Left lobe of liver (tissue), 2 donors: ENCODE measurements at regions not wholly inside any gene's neighbourhood (a gene's known extent, or its start where the extent isn't known, plus 50 kb on each side); places are given as distances from the start of the nearest gene placed in this dataset.
"Not testable (repeated sequence)": the region's sequence is repeated elsewhere in the genome, so short reads cannot be mapped to it uniquely, and the experiment has no call there.

Experiments used
- ATAC-seq: fragments of 200-7000 bp; cut with Tn5 transposase; one replicate; pipeline ENCODE4 v1.9.1; 2020; ENCODE audit warnings: mild to moderate bottlenecking, moderate library complexity
- DNase-seq: peaks from one replicate; pipeline ENCODE4 v3.0.0-alpha.2; 2020; ENCODE audit warnings: low spot score
- donor health status: DM: no; HTN: no; CAD: no; lungs with moderate emphysema.
- donor health status: DM: no; HTN: yes; CAD: no.

DNA sequence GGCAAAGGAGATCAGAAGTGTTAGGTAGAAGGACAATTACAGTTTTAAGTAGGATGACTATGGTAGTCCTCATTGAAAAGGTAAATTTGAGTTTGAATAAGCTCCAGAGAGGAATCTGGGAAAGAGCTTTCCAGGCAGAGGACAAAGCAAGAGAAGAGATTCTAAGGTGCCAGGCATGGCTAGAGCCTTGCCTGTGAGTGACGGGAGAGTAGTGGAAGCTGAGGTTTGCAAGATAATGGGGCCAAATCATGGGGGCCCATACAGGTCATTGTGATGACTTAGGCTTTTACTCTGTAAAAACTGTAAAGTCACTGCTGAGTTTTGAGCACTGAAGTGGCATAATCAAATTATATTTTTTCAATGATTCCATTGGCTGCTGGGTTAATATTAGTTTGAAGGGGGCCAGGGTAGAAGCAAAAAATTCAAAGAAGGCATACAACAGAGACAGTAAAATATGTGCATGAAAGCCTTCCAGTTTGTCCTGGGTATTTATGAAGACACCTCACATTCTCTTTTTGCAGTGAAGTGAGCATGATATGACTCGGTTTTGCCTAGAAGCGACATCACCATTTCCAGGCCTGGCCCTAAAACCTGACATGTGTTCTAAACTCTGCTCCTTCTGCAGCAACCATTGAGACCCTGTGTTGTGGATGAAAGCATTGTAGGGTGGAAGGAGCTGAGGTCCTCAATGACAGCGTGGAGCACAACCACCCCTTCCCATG, 279.8 kb upstream of the TNC start:
- no peak for ATAC-seq
- DNase-seq, result no peak

- no peak for DNase-seq
- no peak for ATAC-seq
Measured at GRCh38 chr9:115398313-115398650, 280.3 kb upstream of the TNC start.

DNA sequence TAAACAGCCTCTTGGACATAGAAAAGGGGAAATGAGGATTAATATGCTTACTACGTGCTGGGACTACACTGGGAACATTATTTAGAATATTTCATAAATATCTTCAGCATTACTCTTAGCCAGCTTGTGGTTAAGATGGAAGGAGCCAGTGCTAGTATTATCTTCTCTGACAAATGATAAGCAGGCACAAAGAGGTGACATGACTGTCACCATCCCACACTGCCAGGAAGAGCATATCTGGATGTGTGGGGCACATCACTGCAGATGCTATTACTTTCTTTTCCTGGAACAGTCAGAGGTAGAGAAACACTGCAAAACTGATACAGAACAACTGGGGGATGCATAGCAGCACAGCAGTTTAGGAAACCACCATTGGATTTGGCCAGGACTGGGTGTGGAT, 281.0 kb upstream of the TNC start:
- ATAC-seq (no peak), DNase-seq (no peak)

- ATAC-seq, result no peak
- DNase-seq, result no peak
Measured at GRCh38 chr9:115400796-115401195, 282.8 kb upstream of the TNC start.

GRCh38 chr9:115401756-115402327, 283.9 kb upstream of the TNC start:
- no peak for DNase-seq
- ATAC-seq, result no peak

- ATAC-seq, result no peak
- no peak for DNase-seq
Measured at GRCh38 chr9:115403753-115404152, 285.8 kb upstream of the TNC start.

GRCh38 chr9:115404311-115404710, 286.4 kb upstream of the TNC start:
- ATAC-seq, result no peak

DNA sequence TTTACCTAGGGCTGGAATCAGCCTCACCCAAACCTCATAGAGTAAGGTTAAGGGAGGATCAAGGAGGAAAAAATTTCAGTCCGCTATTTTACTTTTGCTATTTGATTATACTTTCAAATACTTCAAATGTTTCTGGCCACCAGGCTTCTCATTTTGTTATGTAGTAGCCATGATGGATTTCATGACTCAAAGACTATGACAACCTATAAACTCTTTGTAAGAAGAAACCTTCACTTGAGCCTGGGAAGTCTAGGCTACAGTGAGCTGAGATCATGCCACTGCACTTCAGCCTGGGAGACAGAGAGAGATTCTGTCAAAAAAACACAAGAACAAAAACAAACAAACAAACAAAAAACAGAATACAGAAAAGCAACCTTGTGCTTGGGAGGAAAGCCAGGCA, 293.6 kb upstream of the TNC start:
- ATAC-seq (no peak), DNase-seq (no peak)

More at GRCh38 chr9:115404311-115404710, 286.4 kb upstream of the TNC start:
- DNase-seq, result no peak

DNA sequence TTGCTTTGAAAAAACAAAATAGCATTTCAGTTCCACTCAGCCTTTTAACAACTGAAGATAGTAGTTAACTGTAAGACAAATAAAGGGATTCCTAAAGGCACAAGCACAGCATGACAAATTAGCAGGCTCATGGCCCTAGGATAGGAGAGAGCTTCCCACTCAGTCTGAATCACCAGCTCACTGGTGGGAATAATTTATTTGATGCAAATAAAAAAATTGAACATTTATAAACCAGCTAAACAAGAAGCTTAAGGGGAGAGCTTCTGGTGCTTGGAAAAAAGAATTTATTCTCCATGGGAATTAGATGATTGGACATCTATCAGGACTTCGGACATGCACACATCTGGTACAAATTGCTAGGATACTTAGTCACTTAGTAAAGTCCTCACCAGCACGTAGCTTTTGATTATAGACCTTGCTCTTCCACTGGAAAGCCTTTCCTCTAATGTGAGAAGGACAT, 294.1 kb upstream of the TNC start:
- ATAC-seq (no peak), DNase-seq (no peak)

GRCh38 chr9:115412656-115413055, 294.7 kb upstream of the TNC start:
- no peak for ATAC-seq
- DNase-seq, result no peak

GRCh38 chr9:115413304-115413703, 295.3 kb upstream of the TNC start:
- ATAC-seq, result no peak
- DNase-seq, result no peak

- ATAC-seq (no peak), DNase-seq (no peak)
Measured at GRCh38 chr9:115413766-115414382, 295.9 kb upstream of the TNC start.

GRCh38 chr9:115414561-115414960, 296.6 kb upstream of the TNC start:
- DNase-seq, result no peak
- no peak for ATAC-seq

DNA sequence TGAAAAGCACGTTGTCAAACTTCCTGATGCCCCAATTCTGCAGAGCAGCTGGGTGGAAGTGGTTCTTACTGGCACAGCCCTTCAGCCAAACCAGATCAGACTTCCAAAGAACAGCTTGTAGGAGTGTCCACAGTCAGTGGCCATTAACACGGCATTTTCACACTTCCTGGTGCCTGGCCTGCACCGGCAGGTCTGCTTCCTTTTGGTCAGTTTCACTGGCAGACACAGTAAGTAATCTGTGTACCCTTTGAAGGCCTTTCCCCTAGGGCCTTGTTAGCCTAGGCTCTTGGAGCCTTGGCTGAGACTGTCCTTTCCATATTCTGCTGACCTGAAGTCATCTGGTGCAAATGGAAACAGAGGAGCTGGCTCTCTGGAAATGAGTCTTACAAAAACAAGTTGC, 297.5 kb upstream of the TNC start:
- no peak for DNase-seq
- ATAC-seq, result no peak

- ATAC-seq, result no peak
- no peak for DNase-seq
Measured at GRCh38 chr9:115416299-115416698, 298.3 kb upstream of the TNC start.

GRCh38 chr9:115418181-115418580, 300.2 kb upstream of the TNC start:
- not testable (repeated sequence) for DNase-seq, ATAC-seq

DNA sequence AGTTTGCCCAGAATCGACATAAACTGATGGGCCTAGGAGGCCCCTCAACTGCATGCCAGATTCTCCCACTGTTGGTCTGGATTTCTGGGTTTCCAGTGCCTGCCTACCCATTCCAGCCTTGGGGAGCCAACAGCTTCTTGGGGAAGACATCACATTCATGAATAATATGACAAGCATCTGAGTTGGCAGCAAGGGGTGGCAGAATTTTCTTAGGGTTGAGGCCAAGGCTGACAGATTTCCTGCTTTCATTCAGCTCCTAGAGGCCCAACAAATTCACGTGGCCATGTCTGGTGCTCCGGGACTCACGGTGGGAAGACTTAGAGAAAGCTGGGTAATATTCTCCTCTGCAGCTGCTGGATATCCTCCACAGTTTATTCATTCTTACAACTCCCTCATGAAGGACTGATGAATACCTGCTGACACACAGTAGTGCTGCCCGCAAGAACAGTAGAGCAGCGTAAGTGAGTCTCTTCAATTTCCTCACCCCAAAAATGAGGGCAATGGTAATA, 305.0 kb upstream of the TNC start:
- no peak for ATAC-seq
- DNase-seq, result no peak

- ATAC-seq (no peak), DNase-seq (no peak)
Measured at GRCh38 chr9:115423646-115424045, 305.7 kb upstream of the TNC start.

GRCh38 chr9:115425601-115426000, 307.6 kb upstream of the TNC start:
- DNase-seq, result no peak
- no peak for ATAC-seq

- no peak for ATAC-seq
- no peak for DNase-seq
Measured at GRCh38 chr9:115437418-115437817, 319.5 kb upstream of the TNC start.

DNA sequence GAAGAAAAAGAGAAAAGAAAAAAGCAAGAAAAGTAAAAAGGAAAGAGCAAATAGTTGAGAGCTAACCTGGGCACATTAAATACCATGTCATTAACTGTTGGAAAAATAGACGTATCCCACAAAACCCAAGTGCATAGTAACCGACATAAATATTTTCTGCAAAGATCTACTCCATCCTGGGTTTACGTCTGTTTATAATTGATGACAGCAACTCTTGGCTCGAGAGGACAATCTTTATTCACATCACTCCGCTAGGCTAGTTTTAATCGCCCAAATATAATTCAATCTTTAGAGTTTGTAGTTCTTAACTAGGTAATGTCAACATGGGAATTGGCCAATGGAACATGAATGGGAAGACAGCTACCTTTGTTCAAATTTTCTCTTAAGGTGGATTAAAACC, 321.7 kb upstream of the TNC start:
- ATAC-seq, result no peak
- no peak for DNase-seq

DNA sequence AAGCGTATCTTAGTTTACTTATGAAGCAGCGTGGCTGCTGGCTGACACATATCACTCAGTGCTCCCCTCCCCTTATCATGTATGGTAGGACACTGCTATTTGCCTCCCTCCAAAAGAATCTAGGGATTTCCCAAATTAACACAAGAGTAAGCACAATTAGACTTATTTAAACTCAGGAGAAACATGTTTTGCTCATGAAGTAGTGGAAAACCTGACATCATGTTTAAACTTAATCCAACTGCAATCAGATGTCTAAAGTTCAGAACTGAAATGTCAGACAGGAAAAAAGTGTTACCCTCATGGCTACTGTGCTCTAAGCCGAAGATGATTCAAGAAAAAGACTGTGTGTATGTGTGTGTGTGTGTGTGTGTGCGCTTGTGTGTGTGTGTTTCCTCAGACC, 324.1 kb upstream of the TNC start:
- no peak for ATAC-seq
- no peak for DNase-seq
